ENCODE measurements at regions not wholly inside any gene's neighbourhood (a gene's known extent, or its start where the extent isn't known, plus 50 kb on each side); places are given as distances from the start of the nearest gene placed in this dataset.

- TF ChIP-seq, protein P1, sequence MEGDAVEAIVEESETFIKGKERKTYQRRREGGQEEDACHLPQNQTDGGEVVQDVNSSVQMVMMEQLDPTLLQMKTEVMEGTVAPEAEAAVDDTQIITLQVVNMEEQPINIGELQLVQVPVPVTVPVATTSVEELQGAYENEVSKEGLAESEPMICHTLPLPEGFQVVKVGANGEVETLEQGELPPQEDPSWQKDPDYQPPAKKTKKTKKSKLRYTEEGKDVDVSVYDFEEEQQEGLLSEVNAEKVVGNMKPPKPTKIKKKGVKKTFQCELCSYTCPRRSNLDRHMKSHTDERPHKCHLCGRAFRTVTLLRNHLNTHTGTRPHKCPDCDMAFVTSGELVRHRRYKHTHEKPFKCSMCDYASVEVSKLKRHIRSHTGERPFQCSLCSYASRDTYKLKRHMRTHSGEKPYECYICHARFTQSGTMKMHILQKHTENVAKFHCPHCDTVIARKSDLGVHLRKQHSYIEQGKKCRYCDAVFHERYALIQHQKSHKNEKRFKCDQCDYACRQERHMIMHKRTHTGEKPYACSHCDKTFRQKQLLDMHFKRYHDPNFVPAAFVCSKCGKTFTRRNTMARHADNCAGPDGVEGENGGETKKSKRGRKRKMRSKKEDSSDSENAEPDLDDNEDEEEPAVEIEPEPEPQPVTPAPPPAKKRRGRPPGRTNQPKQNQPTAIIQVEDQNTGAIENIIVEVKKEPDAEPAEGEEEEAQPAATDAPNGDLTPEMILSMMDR (conservative IDR thresholded peaks at IDR 0.05; ENCODE audit: low read length): no peak
- TF ChIP-seq EZH2phosphoT487 (IDR thresholded peaks at IDR 0.05; ENCODE audit: borderline replicate concordance): no peak
These were observed 256.6 kb downstream of the CYRIA start for GRCh38 chr2:16409006-16409390.
